Endothelial cell of umbilical vein (primary cell): ENCODE measurements at regions not wholly inside any gene's neighbourhood (a gene's known extent, or its start where the extent isn't known, plus 50 kb on each side); places are given as distances from the start of the nearest gene placed in this dataset.

Experiments
- BruUV-seq: library from RNA; stranded (reverse); fragments of 400-500 nt; replicated peaks from 2 replicates; lab custom pipeline; 2021; lab: Mats Ljungman, UMichigan
- CTCF ChIA-PET: fragments of 300-600, 350-600 bp; sonication (Branson Sonifier 250); formaldehyde crosslinking; loops from one replicate; lab custom pipeline; 2021; ENCODE audit warnings: antibody characterized with exemption, inconsistent platforms; lab: Charles Lee
- POLR2A ChIA-PET: fragments of 300-600, 350-600 bp; sonication (Branson Sonifier 250); formaldehyde crosslinking; loops from one replicate; lab custom pipeline; 2021; ENCODE audit warnings: antibody characterized with exemption, inconsistent platforms; lab: Charles Lee
- DNase-seq: peaks from one replicate; pipeline ENCODE4 v3.0.0-alpha.2; 2011; ENCODE audit warnings: low read depth, low spot score
- FAIRE-seq: peaks from 2 replicates; lab custom pipeline; 2011; peaks lifted over from hg19 to GRCh38; lab: Jason Lieb, UNC
- H2AFZ ChIP-seq: 2 replicates; pipeline ENCODE4 v1.6.0; 2012; ENCODE audit warnings: low read depth, low read length, control low read depth, inconsistent platforms
- H3K27ac ChIP-seq: 2 replicates; pipeline ENCODE4 v1.5.1; 2011; ENCODE audit warnings: low read depth, mild to moderate bottlenecking, control low read depth, low read length, moderate library complexity; ENCODE audit not compliant: insufficient read depth
- H3K27me3 ChIP-seq, 2 experiments: 2 replicates each; pipeline versions ENCODE4 v1.6.0 to v1.6.1; 2011; ENCODE audit warnings: low read length in 2 of 2, mixed read lengths in 1 of 2; ENCODE audit not compliant: control insufficient read depth in 2 of 2, insufficient read depth in 2 of 2
- H3K36me3 ChIP-seq, 2 experiments: 2 replicates in 1 of 2; 3 replicates in 1 of 2; pipeline ENCODE4 v1.5.1; 2011; ENCODE audit warnings: low read length in 2 of 2, mild to moderate bottlenecking in 1 of 2, moderate library complexity in 1 of 2; ENCODE audit not compliant: control insufficient read depth in 2 of 2, insufficient read depth in 2 of 2; ENCODE audit errors: extremely low read depth in 1 of 2
- H3K4me1 ChIP-seq: 3 replicates; pipeline ENCODE4 v1.5.1; 2011; ENCODE audit warnings: mild to moderate bottlenecking, low read length; ENCODE audit not compliant: control insufficient read depth, insufficient read depth; ENCODE audit errors: extremely low read depth
- H3K4me2 ChIP-seq: 2 replicates; pipeline ENCODE4 v1.6.1; 2011; ENCODE audit warnings: low read length, control low read depth, mixed read lengths; ENCODE audit not compliant: insufficient read depth
- H3K4me3 ChIP-seq, 3 experiments: fragments of 200-600 bp in 1 of 3; sonication (generic), shearing (Covaris generic) in 1 of 3; replicated peaks in 1 of 3; 2 replicates each; pipeline ENCODE4 v1.5.1; 2011 to 2016; ENCODE audit warnings: control low read depth in 3 of 3, low read length in 3 of 3, mild to moderate bottlenecking in 2 of 3, inconsistent platforms in 1 of 3, low read depth in 1 of 3, moderate library complexity in 1 of 3; ENCODE audit not compliant: insufficient read depth in 1 of 3
- H3K79me2 ChIP-seq: 2 replicates; pipeline ENCODE4 v1.6.0; 2012; ENCODE audit warnings: low read length, inconsistent platforms; ENCODE audit not compliant: control insufficient read depth, insufficient read depth
- H3K9ac ChIP-seq: replicated peaks from 2 replicates; pipeline ENCODE3; 2011; ENCODE audit warnings: low read length, control low read depth; ENCODE audit not compliant: insufficient read depth; ENCODE audit errors: extremely low read depth
- H3K9me1 ChIP-seq: replicated peaks from 3 replicates; pipeline ENCODE4 v1.6.0; 2011; ENCODE audit warnings: mild to moderate bottlenecking, low read length; ENCODE audit not compliant: control insufficient read depth, insufficient read depth; ENCODE audit errors: extremely low read depth
- H3K9me3 ChIP-seq: replicated peaks from 2 replicates; pipeline ENCODE4 v1.5.1; 2012; ENCODE audit warnings: low read length, inconsistent platforms; ENCODE audit not compliant: control insufficient read depth, insufficient read depth
- H4K20me1 ChIP-seq: replicated peaks from 2 replicates; pipeline ENCODE3; 2011; ENCODE audit warnings: mild to moderate bottlenecking, low read length; ENCODE audit not compliant: control insufficient read depth, insufficient read depth; ENCODE audit errors: extremely low read depth
- EZH2 ChIP-seq: IDR thresholded peaks from 2 replicates; pipeline ENCODE4 v1.6.1; 2012; ENCODE audit warnings: borderline replicate concordance, low read depth, mild to moderate bottlenecking, moderate library complexity, low read length, inconsistent platforms; ENCODE audit not compliant: severe bottlenecking
- FOS ChIP-seq: IDR thresholded peaks from 2 replicates; pipeline ENCODE4 v1.6.1; 2011; ENCODE audit warnings: mild to moderate bottlenecking, low read length, moderate library complexity, borderline replicate concordance; ENCODE audit not compliant: insufficient read depth
- GATA2 ChIP-seq: IDR thresholded peaks from 2 replicates; pipeline ENCODE4 v1.7.0; 2011; ENCODE audit warnings: low read depth, mild to moderate bottlenecking, moderate library complexity, mixed read lengths, low read length; ENCODE audit not compliant: insufficient read length, insufficient read depth
- JUN ChIP-seq: IDR thresholded peaks from 2 replicates; pipeline ENCODE4 v1.6.1; 2011; ENCODE audit warnings: borderline replicate concordance, low read depth; ENCODE audit not compliant: insufficient read length, insufficient read depth
- MYC ChIP-seq: IDR thresholded peaks from one replicate; pipeline ENCODE4 v1.6.1; 2011; ENCODE audit warnings: mild to moderate bottlenecking, low read depth, low read length
- POLR2A ChIP-seq: IDR thresholded peaks from 2 replicates; pipeline ENCODE4 v1.6.1; 2012; ENCODE audit warnings: low read depth, mild to moderate bottlenecking, control low read depth, low read length
- POLR2AphosphoS5 ChIP-seq: IDR thresholded peaks from 2 replicates; pipeline ENCODE4 v1.6.1; 2012; ENCODE audit warnings: low read depth, mild to moderate bottlenecking, control low read depth, low read length, moderate library complexity; ENCODE audit not compliant: insufficient read depth
- dilution Hi-C: fragments of 300-500 bp; cut with MboI; formaldehyde crosslinking; loops from one replicate; pipeline ENCODE4 v1.15.0; 2019; ENCODE audit warnings: low sequenced_read_pairs; ENCODE audit not compliant: extremely low pct_ligation_motif_present
- intact Hi-C: fragments of 100-400 bp; cut with micrococcal nuclease; formaldehyde crosslinking; loops from one replicate; pipeline ENCODE4 v1.10.0; 2022
- TF ChIP-seq, protein P1 (sequence below): IDR thresholded peaks from 2 replicates; pipeline ENCODE4 v1.6.1; 2011; ENCODE audit not compliant: insufficient read depth, insufficient read length
- TF ChIP-seq, protein P2 (sequence below), 2 donors: IDR thresholded peaks; 1 replicate in 1 of 2; 2 replicates in 1 of 2; pipeline ENCODE4 v1.5.1; 2011; ENCODE audit warnings: low read length in 2 of 2, mild to moderate bottlenecking in 2 of 2, moderate library complexity in 2 of 2, control low read depth in 1 of 2, inconsistent platforms in 1 of 2, low read depth in 1 of 2; ENCODE audit not compliant: insufficient read depth in 1 of 2; ENCODE audit errors: extremely low read depth in 1 of 2

DNA sequence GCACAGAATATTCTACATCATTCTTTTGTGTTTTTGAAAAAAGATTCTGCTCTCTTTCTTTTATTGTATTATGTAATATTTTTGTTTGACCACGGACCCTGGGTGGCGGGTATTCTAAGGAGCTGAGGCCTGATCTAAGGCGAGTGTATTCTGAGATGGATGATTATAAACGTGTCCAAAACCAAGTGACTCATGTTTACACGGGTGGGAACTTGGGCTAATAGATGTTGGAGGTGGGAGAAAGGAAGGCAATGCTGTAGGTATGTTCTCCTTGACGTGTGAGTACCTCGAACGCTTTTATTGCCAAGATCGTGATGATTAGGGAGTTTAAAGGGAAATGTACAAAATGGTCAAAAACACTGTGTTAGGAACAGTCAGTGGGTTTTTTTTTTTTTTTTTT lies 188.9 kb upstream of the FAT1 start:
- intact Hi-C loops (no loop called here), dilution Hi-C loops (no loop called here)
- ChIA-PET CTCF (no interaction called here), POLR2A (no interaction called here)
- Histone ChIP-seq H3K9me3 (no peaks in the 10 kb centered on the region), H3K4me2 (no peak overlapping the region), H3K79me2 (no peaks in the 10 kb centered on the region), H3K4me1 (no peaks in the 10 kb centered on the region), H3K9ac (no peak overlapping the region), H3K27ac (no peak overlapping the region), H3K4me3 (no peak overlapping the region), H4K20me1 (no peaks in the 10 kb centered on the region), H3K27me3 (peaks cover 0 to 2% of the 10 kb centered on the region in 2 experiments), H2AFZ (no peak overlapping the region), H3K9me1 (no peaks in the 10 kb centered on the region), H3K36me3 (no peaks in the 10 kb centered on the region)
- FAIRE-seq, result no peak
- BruUV-seq, result no TSS peak
- TF ChIP-seq JUN (no peak), POLR2AphosphoS5 (no peak)
- DNase-seq, result no peak

DNA sequence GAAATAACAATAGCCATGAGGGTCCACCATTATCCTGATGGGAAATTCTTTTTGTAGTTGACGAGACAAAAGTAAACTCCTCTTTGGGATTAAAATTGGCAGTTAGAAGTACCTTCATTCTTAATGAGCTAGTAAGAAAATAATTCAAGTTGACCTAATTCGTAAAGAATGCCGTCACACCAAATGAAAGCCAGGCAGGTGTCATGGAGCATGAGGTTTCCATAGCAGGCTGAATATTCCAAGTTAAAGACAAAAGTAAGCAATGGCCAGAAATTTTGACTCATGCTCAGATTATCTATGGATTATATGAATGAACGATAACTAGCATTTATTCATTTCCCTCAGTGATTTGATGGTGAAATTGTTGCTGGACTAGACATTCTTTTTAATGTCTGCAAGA lies 192.2 kb upstream of the FAT1 start:
- no peaks in the 10 kb centered on the region for H3K36me3 ChIP-seq
- no peaks in the 10 kb centered on the region for H3K9me3 ChIP-seq
- peaks cover 0 to 2% of the 10 kb centered on the region in 2 experiments for H3K27me3 ChIP-seq
- no TSS peak for BruUV-seq
- H3K9ac ChIP-seq, result no peak overlapping the region
- CTCF ChIA-PET, result no interaction called here
- H3K27ac ChIP-seq, result no peak overlapping the region
- H3K4me1 ChIP-seq, result no peaks in the 10 kb centered on the region
- TF ChIP-seq POLR2AphosphoS5 (no peak), JUN (no peak), EZH2 (no peak), MYC (no peak), FOS (no peak), POLR2A (no peak), GATA2 (no peak)
- TF ChIP-seq, protein P1, sequence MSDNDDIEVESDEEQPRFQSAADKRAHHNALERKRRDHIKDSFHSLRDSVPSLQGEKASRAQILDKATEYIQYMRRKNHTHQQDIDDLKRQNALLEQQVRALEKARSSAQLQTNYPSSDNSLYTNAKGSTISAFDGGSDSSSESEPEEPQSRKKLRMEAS, result no peak
- TF ChIP-seq, protein P2, sequence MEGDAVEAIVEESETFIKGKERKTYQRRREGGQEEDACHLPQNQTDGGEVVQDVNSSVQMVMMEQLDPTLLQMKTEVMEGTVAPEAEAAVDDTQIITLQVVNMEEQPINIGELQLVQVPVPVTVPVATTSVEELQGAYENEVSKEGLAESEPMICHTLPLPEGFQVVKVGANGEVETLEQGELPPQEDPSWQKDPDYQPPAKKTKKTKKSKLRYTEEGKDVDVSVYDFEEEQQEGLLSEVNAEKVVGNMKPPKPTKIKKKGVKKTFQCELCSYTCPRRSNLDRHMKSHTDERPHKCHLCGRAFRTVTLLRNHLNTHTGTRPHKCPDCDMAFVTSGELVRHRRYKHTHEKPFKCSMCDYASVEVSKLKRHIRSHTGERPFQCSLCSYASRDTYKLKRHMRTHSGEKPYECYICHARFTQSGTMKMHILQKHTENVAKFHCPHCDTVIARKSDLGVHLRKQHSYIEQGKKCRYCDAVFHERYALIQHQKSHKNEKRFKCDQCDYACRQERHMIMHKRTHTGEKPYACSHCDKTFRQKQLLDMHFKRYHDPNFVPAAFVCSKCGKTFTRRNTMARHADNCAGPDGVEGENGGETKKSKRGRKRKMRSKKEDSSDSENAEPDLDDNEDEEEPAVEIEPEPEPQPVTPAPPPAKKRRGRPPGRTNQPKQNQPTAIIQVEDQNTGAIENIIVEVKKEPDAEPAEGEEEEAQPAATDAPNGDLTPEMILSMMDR (IDR thresholded peaks at IDR 0.05; ENCODE audit: extremely low read depth in 1 of 2, insufficient read depth in 1 of 2, low read depth in 1 of 2, low read length in 2 of 2), result no peak
- DNase-seq (no peak), FAIRE-seq (no peak)
- intact Hi-C loops, result no loop called here
- no peaks in the 10 kb centered on the region for H3K9me1 ChIP-seq
- H2AFZ ChIP-seq, result no peak overlapping the region
- H3K79me2 ChIP-seq, result no peaks in the 10 kb centered on the region
- H4K20me1 ChIP-seq, result no peaks in the 10 kb centered on the region
- dilution Hi-C loops, result no loop called here
- H3K4me2 ChIP-seq, result no peak overlapping the region
- H3K4me3 ChIP-seq, result no peak overlapping the region
- POLR2A ChIA-PET, result no interaction called here
